ENCODE measurements at regions not wholly inside any gene's neighbourhood (a gene's known extent, or its start where the extent isn't known, plus 50 kb on each side); places are given as distances from the start of the nearest gene placed in this dataset.

DNA sequence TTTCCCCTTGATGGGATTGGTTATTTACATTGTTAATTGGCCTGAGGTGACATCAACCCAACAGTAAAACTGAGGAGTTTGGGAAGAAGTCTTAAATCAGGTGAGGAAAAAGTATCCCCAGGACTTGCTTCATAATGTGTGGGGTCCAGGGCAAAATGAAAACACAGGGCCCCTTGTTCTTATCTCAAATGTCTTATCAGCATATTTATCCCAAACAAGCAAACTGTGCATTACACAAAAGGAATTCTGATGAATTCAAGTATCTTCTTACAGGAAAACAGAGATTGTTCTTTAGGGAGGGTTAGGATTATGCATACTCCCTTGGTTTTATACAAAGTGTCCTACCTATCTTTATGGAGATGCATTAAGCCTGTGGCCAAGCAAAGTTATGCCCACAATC is 178.4 kb downstream of the SPTSSA start:
- TF ChIP-seq, protein P1, sequence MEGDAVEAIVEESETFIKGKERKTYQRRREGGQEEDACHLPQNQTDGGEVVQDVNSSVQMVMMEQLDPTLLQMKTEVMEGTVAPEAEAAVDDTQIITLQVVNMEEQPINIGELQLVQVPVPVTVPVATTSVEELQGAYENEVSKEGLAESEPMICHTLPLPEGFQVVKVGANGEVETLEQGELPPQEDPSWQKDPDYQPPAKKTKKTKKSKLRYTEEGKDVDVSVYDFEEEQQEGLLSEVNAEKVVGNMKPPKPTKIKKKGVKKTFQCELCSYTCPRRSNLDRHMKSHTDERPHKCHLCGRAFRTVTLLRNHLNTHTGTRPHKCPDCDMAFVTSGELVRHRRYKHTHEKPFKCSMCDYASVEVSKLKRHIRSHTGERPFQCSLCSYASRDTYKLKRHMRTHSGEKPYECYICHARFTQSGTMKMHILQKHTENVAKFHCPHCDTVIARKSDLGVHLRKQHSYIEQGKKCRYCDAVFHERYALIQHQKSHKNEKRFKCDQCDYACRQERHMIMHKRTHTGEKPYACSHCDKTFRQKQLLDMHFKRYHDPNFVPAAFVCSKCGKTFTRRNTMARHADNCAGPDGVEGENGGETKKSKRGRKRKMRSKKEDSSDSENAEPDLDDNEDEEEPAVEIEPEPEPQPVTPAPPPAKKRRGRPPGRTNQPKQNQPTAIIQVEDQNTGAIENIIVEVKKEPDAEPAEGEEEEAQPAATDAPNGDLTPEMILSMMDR (IDR thresholded peaks at IDR 0.05; ENCODE audit: low read depth, low read length, poor library complexity, severe bottlenecking) = no peak
- no peak for TF ChIP-seq EZH2phosphoT487 (IDR thresholded peaks at IDR 0.05; ENCODE audit: borderline replicate concordance, low read length)
